ENCODE measurements at regions not wholly inside any gene's neighbourhood (a gene's known extent, or its start where the extent isn't known, plus 50 kb on each side); places are given as distances from the start of the nearest gene placed in this dataset.

DNA sequence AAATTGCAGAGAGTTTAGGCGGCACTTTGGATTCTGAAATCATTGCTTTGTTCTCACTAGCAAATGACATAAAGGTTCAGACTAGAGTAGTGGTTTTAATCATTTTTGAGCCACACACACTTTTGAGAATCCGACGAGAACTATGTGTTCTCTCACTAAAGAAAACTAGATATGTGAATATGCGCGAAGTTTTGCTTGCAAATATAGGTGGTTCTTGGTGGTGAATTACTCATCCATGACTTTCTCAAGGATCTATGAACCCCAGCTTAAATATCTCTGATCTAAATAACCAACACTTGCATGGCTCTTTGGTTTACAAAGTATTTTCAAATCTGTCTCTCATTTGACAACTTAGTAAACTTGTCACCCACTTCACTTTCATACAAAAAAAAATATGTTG, 54.8 kb downstream of the NOG start:
- no peak for DNase-seq (ENCODE audit: low read depth in 2 of 2, low spot score in 1 of 2)

DNA sequence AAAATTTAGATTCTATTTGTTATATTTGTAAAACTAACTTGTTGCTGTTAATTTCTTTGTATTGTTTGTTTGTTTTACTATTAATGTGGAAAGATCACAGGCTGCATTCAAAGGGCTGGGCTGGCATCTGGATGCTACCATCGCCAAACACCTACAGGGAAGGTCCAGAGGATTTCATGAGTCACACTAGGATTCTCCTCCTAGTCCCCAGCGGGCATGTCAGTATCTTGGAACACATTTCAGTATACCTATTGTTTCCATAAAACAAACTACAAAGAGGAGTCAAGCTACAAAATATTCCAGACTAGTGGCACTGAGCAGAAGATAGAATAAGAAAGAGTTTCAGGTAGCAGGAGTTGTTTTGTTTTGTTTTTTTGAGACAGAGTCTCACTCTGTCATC, 55.3 kb downstream of the NOG start:
- no peak for DNase-seq (ENCODE audit: low read depth in 2 of 2, low spot score in 1 of 2)

DNA sequence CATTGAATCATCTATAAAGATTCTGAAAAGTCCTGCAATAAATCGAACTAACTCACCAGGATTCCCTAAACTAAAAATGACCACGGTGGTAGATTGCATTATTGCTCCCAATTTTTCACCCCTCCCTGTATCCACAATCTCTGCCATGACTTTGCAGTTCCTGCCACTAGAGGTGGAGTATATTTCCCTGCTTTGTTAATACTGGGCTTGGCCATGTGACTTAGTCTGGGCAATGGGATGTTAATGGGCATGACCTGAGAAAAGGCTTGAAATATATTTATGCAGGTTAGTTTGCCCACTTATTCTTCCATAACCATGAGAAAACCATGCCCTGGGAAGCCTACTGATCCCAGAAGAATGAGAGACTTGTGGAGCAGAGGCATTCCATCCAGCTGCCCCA, 59.1 kb downstream of the NOG start:
- no peak for DNase-seq (ENCODE audit: low read depth in 2 of 2, low spot score in 1 of 2)

DNA sequence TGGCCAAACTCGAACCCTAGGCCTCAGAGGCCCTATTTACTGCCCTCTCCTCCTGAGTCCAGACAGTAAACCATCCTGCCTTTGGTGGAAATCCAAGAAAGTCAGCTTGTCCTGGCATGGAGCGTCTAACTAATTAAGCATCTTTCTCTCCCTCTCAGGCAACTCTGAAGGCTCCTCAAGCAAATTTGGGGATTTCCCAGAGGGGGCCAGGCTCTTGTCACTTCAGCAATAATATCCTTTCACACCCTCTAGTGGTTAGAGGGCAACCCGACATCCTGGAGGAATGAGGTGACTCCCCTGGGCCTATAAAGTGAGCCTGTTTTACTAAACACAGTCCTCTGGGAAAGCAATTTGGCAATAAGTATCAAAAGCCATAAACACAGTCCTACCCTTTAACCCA, 60.4 kb downstream of the NOG start:
- DNase-seq (ENCODE audit: low read depth in 2 of 2, low spot score in 1 of 2) = peak in 1 of 2 donors; percentile 3

DNA sequence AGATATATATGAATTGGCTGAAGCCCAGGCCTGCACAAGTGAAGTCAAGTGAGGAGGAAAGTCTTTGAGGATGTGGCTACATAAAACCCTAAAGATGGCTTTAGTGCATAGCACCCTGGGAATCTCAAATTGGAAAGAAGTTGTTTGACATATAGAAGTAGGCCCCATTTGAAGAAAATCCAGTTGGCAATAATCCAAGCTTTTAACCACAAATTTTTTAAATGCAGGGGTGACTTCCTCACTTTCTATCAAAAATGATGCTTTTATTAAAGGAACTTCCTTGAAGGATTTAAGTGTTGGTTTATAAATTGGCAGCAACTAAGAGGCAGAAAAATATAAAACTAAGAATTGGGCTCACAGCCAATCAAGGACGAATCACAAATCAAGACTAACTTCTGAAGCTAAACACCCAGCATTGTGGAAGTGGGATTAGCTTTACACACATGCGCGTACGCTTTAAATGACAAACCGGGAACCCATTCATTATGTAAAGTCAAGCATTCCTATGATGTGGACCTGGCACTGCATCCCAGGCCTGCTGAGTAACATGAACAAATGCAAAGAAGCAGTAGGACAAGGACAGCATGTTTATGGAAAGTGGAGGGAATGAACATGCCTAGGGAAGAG, 63.3 kb downstream of the NOG start:
- no peak for DNase-seq (ENCODE audit: low read depth in 2 of 2, low spot score in 1 of 2)

DNA sequence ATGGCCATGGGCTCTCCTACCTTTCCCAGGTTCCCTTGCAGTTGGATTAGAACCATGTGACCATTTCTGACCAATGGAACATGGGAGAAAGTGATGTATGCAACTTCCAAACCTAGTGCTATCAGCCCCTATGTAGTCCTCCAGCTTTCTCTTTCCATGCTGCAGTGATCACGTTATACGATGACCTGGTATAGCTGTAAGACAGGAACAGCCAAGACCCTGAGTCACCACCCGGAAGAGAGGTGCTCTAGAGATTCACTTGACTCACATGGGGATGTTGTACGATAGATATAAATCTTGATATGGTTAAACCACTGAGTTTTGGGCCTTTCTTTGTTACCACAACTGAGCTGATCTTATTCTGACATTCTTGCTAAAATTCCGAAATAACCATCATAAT, 65.1 kb downstream of the NOG start:
- DNase-seq (ENCODE audit: low read depth in 2 of 2, low spot score in 1 of 2) = no peak

DNA sequence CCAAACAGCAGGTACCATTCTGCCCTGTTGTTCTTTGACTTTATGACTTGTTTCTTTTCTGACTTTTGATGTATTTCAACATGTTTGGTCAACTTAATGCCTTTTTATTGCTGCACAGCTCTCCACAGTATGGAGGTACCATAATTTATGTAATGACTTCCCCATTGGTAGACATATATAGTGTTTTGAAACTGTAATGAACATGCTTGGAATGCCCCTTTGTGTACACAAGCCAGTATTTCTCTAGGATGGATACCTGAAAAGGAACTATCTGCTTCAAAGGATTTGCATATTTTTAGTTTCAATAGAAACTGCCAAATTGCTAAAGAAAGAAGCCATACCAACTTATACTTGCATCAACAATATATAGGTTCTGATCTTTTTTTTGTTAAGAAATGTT, 66.1 kb downstream of the NOG start:
- DNase-seq (ENCODE audit: low read depth in 2 of 2, low spot score in 1 of 2) = no peak

DNA sequence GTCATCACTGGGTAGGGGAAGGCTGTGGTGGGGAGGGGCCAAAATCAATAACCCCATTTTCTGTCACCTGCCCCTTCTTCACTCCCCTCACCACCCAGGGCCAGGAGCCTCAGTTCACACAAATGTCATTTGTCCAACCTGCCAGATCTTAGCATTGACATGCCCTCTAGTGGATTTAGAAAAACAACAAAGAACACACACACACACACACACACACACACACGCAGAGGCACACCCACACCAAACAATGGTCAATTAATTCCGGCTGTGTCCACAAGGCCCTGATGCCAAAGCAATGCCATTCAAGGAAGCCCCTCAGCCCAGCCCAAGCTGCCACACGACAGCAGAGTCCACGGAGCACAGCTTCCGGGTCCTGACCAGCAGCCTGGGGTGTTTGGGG, 68.4 kb downstream of the NOG start:
- no peak for DNase-seq (ENCODE audit: low read depth in 2 of 2, low spot score in 1 of 2)

DNA sequence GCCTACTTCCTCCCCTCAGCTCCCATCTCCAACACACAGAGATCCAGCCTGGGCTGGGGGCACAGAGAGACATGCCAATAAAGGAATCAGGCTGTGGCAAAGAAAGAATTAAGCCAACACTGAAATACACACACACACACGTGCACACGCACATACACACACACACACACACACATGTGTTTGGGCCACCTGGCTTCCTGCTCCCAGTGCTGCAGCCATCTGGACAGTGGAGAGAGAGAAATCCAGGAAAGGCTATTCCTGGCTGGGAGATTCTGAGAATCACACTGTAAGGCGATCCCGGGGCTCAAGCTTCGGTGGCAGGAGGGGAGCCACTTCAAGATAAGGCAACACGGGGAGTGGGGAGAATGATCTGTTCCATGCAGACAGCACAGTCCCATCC, 72.4 kb downstream of the NOG start:
- no peak for DNase-seq (ENCODE audit: low read depth in 2 of 2, low spot score in 1 of 2)

DNA sequence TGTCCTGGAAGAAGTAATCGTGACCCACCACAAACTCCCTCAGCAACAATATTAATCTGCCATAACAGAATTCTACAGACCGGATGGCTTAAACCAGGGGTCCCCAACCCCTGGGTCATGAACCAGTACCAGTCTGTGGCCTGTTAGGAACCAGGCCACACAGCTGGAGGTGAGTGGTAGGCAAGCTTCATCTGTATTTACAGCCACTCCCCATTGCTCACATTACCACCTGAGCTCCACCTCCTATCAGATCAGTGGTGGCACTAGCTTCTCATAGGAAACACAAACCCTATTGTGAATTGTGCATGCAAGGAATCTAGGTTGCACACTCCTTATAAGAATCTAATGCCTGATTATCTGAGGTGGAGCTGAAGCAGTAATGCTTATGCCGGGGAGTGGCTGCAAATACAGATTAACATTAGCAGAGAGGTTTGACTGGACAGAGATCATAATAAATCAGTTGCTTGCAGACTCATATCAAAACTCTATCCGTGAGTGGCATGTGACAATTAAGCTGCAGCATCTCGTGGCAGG, 74.5 kb downstream of the NOG start:
- DNase-seq (ENCODE audit: low read depth in 2 of 2, low spot score in 1 of 2) = no peak

DNA sequence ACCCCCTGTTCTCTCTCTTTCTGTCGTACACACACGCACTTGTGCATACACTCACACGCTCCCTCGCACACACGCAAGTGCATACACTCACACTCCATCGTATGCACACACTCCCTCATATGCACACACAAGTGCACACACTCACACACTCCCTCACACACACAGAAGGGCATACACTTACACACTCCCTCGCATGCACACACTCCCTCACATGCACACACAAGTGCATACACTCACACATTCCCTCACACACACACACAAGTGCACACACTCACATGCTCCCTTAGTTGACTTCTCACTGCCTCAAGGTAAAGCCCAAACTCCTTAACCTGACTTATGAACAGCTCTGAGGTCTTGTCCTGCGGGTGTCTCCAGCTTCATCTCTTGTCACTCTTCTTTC, 78.7 kb downstream of the NOG start:
- DNase-seq (ENCODE audit: low read depth in 2 of 2, low spot score in 1 of 2) = no peak

DNA sequence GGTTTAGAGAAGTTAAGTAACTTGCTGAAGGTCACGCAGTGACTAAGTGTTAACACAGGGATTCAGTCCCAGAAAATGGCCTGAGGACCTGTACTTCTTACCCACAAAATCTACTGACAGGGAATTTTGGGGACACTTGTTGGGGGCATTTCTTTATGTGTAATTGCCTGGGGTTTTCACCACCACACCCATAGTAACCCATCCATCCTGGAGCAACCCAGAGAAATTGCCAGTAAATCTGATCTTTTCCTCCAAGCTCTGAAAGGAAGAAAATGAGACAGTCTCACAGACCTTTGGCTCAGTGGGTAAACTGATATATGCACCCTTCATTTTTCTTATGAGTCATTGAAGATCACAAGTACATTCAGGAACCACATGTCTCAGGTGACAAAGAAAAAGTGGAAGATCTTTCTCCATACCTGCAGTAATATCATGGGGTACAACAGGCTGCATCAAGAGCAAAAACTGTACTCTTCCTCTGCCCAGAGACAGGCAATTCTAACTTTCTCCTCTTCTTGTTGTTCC, 81.0 kb downstream of the NOG start:
- DNase-seq (ENCODE audit: low read depth in 2 of 2, low spot score in 1 of 2) = no peak

DNA sequence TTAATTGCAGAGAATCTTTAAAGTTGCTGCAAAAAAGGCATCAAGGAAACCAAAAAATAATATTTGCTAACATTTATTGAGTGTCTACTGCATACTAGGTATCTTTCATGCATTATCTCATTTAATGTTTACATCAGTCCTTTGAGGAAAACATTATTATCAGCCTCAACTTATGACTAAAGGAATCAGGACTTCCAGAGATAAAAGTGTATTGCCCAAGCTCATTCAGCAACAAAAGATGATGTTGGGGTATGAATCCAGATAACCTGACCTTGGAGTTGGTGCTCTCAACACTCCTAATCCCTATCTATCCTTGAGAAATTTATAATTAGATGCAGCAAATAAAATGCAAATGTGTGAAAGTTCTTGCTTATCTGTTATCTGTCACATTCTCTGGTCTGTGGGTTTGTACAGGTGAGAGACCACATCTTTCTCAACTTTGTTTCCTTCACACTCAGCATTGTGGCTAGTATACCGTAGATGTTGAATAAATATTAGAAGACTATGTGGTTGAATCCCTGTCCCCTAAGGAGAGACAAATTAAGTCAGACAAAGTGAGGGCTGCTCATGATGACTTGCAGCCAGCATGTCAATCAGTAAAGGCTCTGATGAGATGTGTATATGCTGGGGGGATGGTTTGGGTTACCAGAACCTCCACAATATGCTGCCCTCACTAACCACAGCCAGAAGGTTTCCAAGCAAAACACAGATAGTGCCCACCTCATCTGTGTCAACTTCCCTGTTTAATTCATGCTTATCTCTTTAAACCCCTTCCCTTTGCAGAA, 82.6 kb downstream of the NOG start:
- no peak for DNase-seq (ENCODE audit: low read depth in 2 of 2, low spot score in 1 of 2)

DNA sequence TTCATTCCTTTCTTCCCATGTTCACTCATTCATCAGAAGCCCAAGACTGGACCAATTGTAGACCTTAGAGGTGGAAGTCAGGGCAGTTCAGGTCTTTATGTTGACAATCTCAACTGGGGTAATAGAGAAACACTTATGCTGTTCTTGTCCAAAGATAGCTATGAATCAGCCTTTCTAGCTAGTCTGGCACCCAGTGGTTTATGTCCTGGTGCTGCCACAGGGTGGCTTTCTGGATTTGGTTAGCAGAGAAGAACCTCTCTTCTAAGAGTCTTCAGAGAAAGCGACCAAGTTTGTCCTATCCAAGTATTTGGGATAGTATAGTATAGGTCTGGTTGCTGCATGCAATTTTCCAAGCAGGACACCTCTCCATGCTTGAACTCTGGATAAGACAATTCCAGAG, 83.3 kb downstream of the NOG start:
- DNase-seq (ENCODE audit: low read depth in 2 of 2, low spot score in 1 of 2) = no peak

DNA sequence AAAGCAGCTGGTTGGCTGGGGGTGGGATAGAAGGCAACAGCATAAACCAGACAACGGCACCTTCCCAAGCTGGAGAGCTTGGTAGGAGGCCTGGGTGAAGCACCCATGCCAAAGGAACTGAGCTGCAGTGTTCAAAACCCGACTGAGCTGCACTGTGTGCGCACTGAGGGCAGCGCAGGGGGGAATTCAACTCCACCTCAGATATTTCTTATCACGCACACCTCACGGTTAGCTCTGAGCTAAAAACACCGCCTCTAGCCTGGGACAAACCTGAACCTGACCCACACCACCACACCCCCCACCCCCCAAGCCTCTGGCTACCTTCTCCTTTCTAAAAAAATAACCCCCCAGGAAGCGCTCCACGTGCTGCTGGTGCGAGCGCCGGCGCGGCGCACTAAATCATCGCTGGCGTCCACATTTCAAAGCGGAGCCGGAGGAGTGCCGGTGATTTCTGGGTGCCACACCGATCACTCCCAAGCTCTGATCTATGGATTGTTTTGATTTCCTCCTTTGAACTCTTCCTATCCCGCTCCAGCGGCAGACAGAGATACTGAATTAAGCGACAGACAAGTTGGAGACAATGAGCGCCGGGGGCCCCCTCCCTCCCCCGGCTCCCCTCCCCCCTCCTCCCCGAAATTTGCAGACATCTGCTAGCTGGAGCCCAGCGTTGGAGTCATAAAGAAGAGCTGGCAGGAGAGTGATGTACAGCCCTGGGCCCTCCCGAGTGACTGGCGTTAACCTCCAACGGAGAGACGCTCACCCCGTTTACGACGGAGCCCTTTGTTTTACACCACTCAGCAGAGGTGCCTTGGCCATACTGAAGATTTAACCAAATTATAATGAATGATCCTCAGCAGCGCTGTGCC, 85.0 kb downstream of the NOG start:
- no peak for DNase-seq (ENCODE audit: low read depth in 2 of 2, low spot score in 1 of 2)

DNA sequence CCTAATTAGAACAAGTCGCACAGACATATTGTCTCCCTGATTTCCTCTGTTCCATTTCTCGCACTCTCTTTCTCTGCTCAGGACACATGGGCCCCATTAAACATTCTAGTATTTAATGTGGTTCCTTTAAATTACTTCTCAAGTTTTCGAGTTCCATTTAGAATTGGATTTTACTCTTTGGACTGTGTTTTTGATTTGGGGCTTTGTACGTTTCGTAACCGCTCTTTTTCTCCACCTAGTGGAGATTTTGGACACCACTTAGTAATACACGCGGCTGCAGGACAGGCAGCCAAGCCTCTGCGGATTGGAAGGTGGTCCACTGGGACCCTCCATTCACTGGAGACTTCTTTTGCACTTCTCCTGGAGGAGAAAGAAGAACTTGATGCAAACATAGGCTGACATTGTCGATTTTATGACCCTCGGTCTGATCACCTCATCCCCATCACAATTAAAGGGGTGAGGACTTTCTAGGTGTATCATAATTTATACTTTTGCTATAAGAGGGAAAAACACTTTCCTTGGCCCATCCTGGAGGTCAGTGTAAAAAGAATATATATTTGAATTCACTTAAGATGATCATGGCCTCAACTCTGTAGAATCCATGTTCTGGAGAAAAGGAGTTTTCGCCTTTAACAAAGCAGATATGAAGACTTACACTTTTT, 85.7 kb downstream of the NOG start:
- no peak for DNase-seq (ENCODE audit: low read depth in 2 of 2, low spot score in 1 of 2)

DNA sequence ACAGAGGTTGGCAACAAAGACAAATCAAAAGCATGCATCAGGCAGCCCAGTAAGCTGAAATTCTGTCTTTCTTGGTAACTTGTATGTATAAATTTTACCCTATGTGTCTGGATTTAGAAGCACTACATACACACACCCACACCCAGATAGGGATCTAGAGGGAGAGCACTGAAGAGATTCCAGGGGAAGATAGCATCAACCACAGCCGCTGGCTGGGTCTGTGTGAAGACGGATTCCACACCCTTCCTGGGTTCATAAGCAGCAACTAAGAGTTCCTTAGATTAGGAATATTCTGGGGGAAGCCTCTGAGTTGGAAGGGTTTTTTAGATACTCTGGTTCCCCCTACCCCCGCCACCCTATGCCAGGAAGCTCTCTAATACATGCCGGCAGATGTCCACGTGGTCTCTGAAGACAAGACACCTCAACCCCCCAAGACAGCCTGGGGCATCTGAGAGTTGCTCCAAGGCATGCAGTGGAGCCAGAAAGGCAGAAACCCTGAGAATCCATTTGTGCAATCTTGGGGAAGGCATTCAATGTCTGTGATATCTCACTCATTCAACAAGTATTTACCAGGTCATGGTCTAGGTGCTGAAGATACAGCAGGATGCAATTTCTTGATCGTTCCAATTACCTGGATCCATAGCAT, 86.4 kb downstream of the NOG start:
- DNase-seq (ENCODE audit: low read depth in 2 of 2, low spot score in 1 of 2) = no peak

DNA sequence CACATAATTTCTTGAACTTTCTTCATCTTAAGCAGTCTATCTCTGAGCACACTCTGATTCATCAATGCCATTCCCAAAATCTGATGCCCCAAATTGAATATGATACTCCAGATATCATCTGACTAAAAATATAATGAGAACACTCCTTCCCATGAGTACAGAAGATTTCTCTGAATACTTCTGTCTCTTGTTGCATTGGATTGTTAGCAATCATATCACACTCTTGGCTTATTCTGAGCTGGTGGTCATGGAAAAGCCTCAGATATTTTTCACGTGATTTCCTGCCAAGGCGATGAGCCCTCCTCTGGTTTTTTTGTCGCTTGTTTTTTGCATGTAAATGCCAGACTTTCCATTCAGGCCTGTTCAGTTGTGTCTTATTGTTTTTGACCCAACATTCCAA, 87.2 kb downstream of the NOG start:
- no peak for DNase-seq (ENCODE audit: low read depth in 2 of 2, low spot score in 1 of 2)

DNA sequence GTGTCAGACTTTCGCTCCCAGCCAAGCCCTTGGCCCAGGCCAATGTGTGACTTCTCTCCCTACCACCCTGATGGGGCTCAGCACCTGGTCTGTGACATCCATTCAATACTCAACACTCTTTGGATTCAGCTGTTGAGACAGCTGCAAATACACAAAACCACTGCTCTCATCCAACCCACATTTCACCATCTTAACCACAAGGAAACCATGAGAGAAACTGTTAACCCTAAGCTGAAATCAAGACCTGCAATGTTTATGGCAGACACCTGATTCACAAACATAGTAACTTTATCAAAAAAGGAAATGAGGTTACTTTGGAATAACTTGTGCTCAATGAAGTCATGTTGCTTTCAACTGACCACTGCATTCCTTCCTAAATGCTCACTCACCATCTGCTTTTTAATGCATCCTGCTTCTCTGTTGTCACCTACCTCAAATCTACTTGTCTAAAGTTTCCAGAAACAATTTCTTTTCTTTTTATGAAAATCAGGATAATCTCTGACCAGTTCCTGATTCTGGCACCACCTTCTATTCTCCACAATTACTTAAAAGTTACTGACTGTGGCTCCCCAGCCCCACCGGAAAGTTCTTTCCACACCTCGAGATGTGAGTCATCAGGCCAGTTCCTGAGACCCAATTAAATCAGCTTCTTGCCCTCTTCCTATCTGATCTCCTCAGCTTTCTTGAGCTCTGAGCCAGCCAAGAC, 88.2 kb downstream of the NOG start:
- no peak for DNase-seq (ENCODE audit: low read depth in 2 of 2, low spot score in 1 of 2)

DNA sequence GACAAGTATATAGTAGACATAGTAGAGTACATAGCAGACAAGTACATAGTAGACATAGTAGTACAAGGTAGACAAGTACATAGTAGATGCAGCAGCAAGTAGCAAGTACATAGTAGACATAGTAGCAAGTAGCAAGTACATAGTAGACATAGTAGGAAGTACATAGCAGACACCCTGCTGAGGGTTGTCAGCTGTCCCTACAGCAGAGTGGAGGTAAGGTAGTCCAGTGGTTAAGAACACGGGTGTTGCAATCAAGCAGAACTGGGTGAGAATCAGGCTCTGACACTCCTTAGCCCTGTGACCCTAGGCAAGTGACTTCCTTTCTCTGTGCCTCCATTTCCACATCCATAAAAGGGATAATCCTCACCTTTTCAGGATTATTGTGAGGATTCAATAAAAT, 94.7 kb downstream of the NOG start:
- no peak for DNase-seq (ENCODE audit: low read depth in 2 of 2, low spot score in 1 of 2)

All from stimulated activated CD8-positive, alpha-beta memory T cell treated with anti-CD3 and anti-CD28 coated beads, Interleukin-4, amount 100 ng/mL, for 1 hour (primary cell).